ENCODE measurements at regions not wholly inside any gene's neighbourhood (a gene's known extent, or its start where the extent isn't known, plus 50 kb on each side); places are given as distances from the start of the nearest gene placed in this dataset.

DNA sequence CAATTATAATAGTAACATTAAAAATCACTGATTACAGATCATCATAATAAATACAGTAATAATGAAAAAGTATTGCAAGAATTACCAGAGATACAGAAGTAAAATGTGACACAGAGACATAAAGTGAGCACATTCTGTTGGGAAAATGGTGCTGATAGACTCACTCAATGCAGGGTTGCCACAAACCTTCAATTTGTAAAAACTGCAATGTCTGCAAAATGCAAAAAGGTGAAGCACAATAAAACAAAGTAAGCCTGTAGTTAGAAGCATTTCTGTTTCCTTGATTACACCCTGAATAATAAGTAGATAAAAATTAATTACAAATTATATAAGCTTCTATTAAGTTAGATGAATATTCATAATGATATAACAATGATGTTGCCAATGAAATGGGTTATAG, 736.2 kb upstream of the CHD1 start:
- Mint-ChIP-seq H3K27ac (no peak overlapping the region), H3K4me1 (no peaks in the 10 kb centered on the region), H3K4me3 (no peak overlapping the region), H3K9me3 (ENCODE audit: insufficient read depth) (no peaks in the 10 kb centered on the region), H3K27me3 (no peaks in the 10 kb centered on the region)
- no peak overlapping the region for H2AFZ ChIP-seq (ENCODE audit: insufficient read depth, low read depth, low read length, poor library complexity, severe bottlenecking)
- CTCF ChIA-PET = no interaction called here
- ATAC-seq (ENCODE audit: low read depth) (no peak), DNase-seq (no peak)
- H3K79me2 ChIP-seq (ENCODE audit: control insufficient read depth, insufficient read depth, low read length) = no peaks in the 10 kb centered on the region
- no peak overlapping the region for H3K27ac ChIP-seq (ENCODE audit: low read length in 2 of 2)
- no peak overlapping the region for H3K9ac ChIP-seq (ENCODE audit: low read length)
- intact Hi-C loops (cut with micrococcal nuclease) = no loop called here
- no peaks in the 10 kb centered on the region for H3K9me3 ChIP-seq (ENCODE audit: control extremely low read depth in 1 of 3, control insufficient read depth in 2 of 3, insufficient read depth in 1 of 3, low read length in 2 of 3)
- no peak overlapping the region for H3K4me3 ChIP-seq (ENCODE audit: control extremely low read depth in 1 of 5, extremely low read depth in 1 of 5, insufficient read depth in 1 of 5, low read depth in 2 of 5, low read length in 4 of 5)
- no peak overlapping the region for H3K4me2 ChIP-seq (replicated peaks; ENCODE audit: low read depth, low read length, poor library complexity, severe bottlenecking)
- no peaks in the 10 kb centered on the region for H3K27me3 ChIP-seq (replicated peaks in 1 of 4; ENCODE audit: control extremely low read depth in 1 of 4, control insufficient read depth in 3 of 4, insufficient read depth in 4 of 4, low read length in 3 of 4)
- POLR2A ChIA-PET = no interaction called here
- H3K4me1 ChIP-seq (ENCODE audit: control insufficient read depth in 2 of 2, insufficient read depth in 2 of 2, low read length in 2 of 2) = no peaks in the 10 kb centered on the region
- no peaks in the 10 kb centered on the region for H3K36me3 ChIP-seq (replicated peaks in 1 of 2; ENCODE audit: control extremely low read depth in 1 of 2, control insufficient read depth in 1 of 2, extremely low read depth in 1 of 2, insufficient read depth in 2 of 2, low read length in 1 of 2)
- no peaks in the 10 kb centered on the region for H4K20me1 ChIP-seq (ENCODE audit: control insufficient read depth, insufficient read depth, low read length, poor library complexity, severe bottlenecking)
- TF ChIP-seq, protein P1, sequence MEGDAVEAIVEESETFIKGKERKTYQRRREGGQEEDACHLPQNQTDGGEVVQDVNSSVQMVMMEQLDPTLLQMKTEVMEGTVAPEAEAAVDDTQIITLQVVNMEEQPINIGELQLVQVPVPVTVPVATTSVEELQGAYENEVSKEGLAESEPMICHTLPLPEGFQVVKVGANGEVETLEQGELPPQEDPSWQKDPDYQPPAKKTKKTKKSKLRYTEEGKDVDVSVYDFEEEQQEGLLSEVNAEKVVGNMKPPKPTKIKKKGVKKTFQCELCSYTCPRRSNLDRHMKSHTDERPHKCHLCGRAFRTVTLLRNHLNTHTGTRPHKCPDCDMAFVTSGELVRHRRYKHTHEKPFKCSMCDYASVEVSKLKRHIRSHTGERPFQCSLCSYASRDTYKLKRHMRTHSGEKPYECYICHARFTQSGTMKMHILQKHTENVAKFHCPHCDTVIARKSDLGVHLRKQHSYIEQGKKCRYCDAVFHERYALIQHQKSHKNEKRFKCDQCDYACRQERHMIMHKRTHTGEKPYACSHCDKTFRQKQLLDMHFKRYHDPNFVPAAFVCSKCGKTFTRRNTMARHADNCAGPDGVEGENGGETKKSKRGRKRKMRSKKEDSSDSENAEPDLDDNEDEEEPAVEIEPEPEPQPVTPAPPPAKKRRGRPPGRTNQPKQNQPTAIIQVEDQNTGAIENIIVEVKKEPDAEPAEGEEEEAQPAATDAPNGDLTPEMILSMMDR (IDR thresholded peaks at IDR 0.05) = no peak
- TF ChIP-seq EZH2 (IDR thresholded peaks at IDR 0.05; ENCODE audit: borderline replicate concordance, insufficient read depth, low read depth, low read length, poor library complexity, severe bottlenecking) = no peak

DNA sequence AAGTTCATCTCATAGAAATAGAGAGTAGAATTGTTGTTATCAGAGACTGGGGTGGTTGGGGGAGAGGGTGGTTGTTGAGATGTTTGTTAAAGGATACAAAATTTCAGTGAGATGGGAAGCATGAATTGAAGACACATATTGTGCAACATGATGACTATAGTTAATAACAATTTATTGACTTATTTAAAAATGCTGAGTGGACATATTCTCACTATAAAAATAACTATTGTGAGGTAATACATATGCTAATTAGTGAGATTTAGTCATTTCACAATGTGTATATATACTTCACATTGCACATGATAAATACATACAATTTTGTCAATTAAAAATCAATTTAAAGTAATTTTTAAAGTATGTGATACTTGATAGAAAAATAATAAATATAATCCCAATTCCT, 722.5 kb upstream of the CHD1 start:
- DNase-seq = no peak
- Histone ChIP-seq H3K27me3 (replicated peaks in 1 of 4; ENCODE audit: control extremely low read depth in 1 of 4, control insufficient read depth in 3 of 4, insufficient read depth in 4 of 4, low read length in 3 of 4) (no peaks in the 10 kb centered on the region), H3K4me1 (ENCODE audit: control insufficient read depth in 2 of 2, insufficient read depth in 2 of 2, low read length in 2 of 2) (no peaks in the 10 kb centered on the region), H3K4me2 (replicated peaks; ENCODE audit: low read depth, low read length, poor library complexity, severe bottlenecking) (no peak overlapping the region), H3K27ac (ENCODE audit: low read length in 2 of 2) (no peak overlapping the region), H4K20me1 (ENCODE audit: control insufficient read depth, insufficient read depth, low read length, poor library complexity, severe bottlenecking) (no peaks in the 10 kb centered on the region), H3K9ac (ENCODE audit: low read length) (no peak overlapping the region), H3K79me2 (ENCODE audit: control insufficient read depth, insufficient read depth, low read length) (no peaks in the 10 kb centered on the region), H3K4me3 (ENCODE audit: control extremely low read depth in 1 of 5, extremely low read depth in 1 of 5, insufficient read depth in 1 of 5, low read depth in 2 of 5, low read length in 4 of 5) (no peak overlapping the region), H2AFZ (ENCODE audit: insufficient read depth, low read depth, low read length, poor library complexity, severe bottlenecking) (no peak overlapping the region), H3K36me3 (replicated peaks in 1 of 2; ENCODE audit: control extremely low read depth in 1 of 2, control insufficient read depth in 1 of 2, extremely low read depth in 1 of 2, insufficient read depth in 2 of 2, low read length in 1 of 2) (no peaks in the 10 kb centered on the region), H3K9me3 (ENCODE audit: control extremely low read depth in 1 of 3, control insufficient read depth in 2 of 3, insufficient read depth in 1 of 3, low read length in 2 of 3) (no peaks in the 10 kb centered on the region)
- no peak for TF ChIP-seq EZH2 (IDR thresholded peaks at IDR 0.05; ENCODE audit: borderline replicate concordance, insufficient read depth, low read depth, low read length, poor library complexity, severe bottlenecking)
- TF ChIP-seq, protein P1 (IDR thresholded peaks at IDR 0.05) = no peak
- intact Hi-C loops (cut with micrococcal nuclease) = no loop called here
- no peak for ATAC-seq (ENCODE audit: low read depth)
- H3K4me1 Mint-ChIP-seq = no peaks in the 10 kb centered on the region
- no peaks in the 10 kb centered on the region for H3K27me3 Mint-ChIP-seq
- no peak overlapping the region for H3K27ac Mint-ChIP-seq
- ChIA-PET CTCF (no interaction called here), POLR2A (no interaction called here)
- no peaks in the 10 kb centered on the region for H3K9me3 Mint-ChIP-seq (ENCODE audit: insufficient read depth)
- no peak overlapping the region for H3K4me3 Mint-ChIP-seq

Data from B cell (primary cell).